ENCODE measurements at regions not wholly inside any gene's neighbourhood (a gene's known extent, or its start where the extent isn't known, plus 50 kb on each side); places are given as distances from the start of the nearest gene placed in this dataset.

GRCh38 chr1:236336084-236336483 lies 54.3 kb upstream of the ERO1B start:
- TF ChIP-seq SRSF1 (IDR thresholded peaks at IDR 0.05; ENCODE audit: low read depth, low read length): no peak
- TF ChIP-seq, protein P1, sequence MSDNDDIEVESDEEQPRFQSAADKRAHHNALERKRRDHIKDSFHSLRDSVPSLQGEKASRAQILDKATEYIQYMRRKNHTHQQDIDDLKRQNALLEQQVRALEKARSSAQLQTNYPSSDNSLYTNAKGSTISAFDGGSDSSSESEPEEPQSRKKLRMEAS (CRISPR knock-in tag; IDR thresholded peaks at IDR 0.05): no peak
- TF ChIP-seq PHTF2 (CRISPR knock-in tag; IDR thresholded peaks at IDR 0.05): no peak
- no peak for TF ChIP-seq ZFP36 (IDR thresholded peaks at IDR 0.05; ENCODE audit: low read depth, low read length, partially characterized antibody)
